GM19240 (cell line): ENCODE measurements at regions not wholly inside any gene's neighbourhood (a gene's known extent, or its start where the extent isn't known, plus 50 kb on each side); places are given as distances from the start of the nearest gene placed in this dataset.
"Not testable (repeated sequence)": the region's sequence is repeated elsewhere in the genome, so short reads cannot be mapped to it uniquely, and the experiment has no call there.

Experiments
- DNase-seq: peaks from one replicate; pipeline ENCODE4 v3.0.0; 2011; ENCODE audit warnings: low spot score; ENCODE audit not compliant: insufficient read length

- no peak for DNase-seq
These were observed 134.1 kb downstream of the FZD1 start for GRCh38 chr7:91398341-91398740.

GRCh38 chr7:91405092-91405788, 141.0 kb downstream of the FZD1 start:
- DNase-seq = no peak

GRCh38 chr7:91405873-91406272, 141.6 kb downstream of the FZD1 start:
- DNase-seq = not testable (repeated sequence)

GRCh38 chr7:91407942-91408341, 143.7 kb downstream of the FZD1 start:
- no peak for DNase-seq

- DNase-seq = no peak
These were observed 144.3 kb downstream of the FZD1 start for GRCh38 chr7:91408388-91409154.

GRCh38 chr7:91411060-91411459, 146.8 kb downstream of the FZD1 start:
- DNase-seq = no peak

- no peak for DNase-seq
These were observed 148.1 kb downstream of the FZD1 start for GRCh38 chr7:91412298-91412697.

GRCh38 chr7:91414734-91415133, 150.5 kb downstream of the FZD1 start:
- no peak for DNase-seq

- no peak for DNase-seq
These were observed 152.1 kb downstream of the FZD1 start for GRCh38 chr7:91416155-91416865.

GRCh38 chr7:91420606-91421005, 156.4 kb downstream of the FZD1 start:
- DNase-seq = no peak

GRCh38 chr7:91421018-91421417, 156.8 kb downstream of the FZD1 start:
- no peak for DNase-seq

GRCh38 chr7:91424371-91424770, 160.1 kb downstream of the FZD1 start:
- no peak for DNase-seq

- no peak for DNase-seq
These were observed 160.9 kb downstream of the FZD1 start for GRCh38 chr7:91425149-91425548.

GRCh38 chr7:91427051-91427450, 162.8 kb downstream of the FZD1 start:
- DNase-seq = no peak

- no peak for DNase-seq
These were observed 167.4 kb downstream of the FZD1 start for GRCh38 chr7:91431601-91432000.

GRCh38 chr7:91434836-91435235, 170.6 kb downstream of the FZD1 start:
- no peak for DNase-seq

GRCh38 chr7:91435381-91436059, 171.3 kb downstream of the FZD1 start:
- DNase-seq = no peak

GRCh38 chr7:91436655-91437054, 172.4 kb downstream of the FZD1 start:
- DNase-seq = no peak

GRCh38 chr7:91440198-91440597, 176.0 kb downstream of the FZD1 start:
- not testable (repeated sequence) for DNase-seq

GRCh38 chr7:91443862-91444261, 179.6 kb downstream of the FZD1 start:
- DNase-seq = no peak

GRCh38 chr7:91446819-91447218, 182.6 kb downstream of the FZD1 start:
- DNase-seq = no peak

- DNase-seq = no peak
These were observed 191.2 kb downstream of the FZD1 start for GRCh38 chr7:91455411-91455810.
